DMS79 (cell line): ENCODE measurements at regions not wholly inside any gene's neighbourhood (a gene's known extent, or its start where the extent isn't known, plus 50 kb on each side); places are given as distances from the start of the nearest gene placed in this dataset.
"Not testable (repeated sequence)": the region's sequence is repeated elsewhere in the genome, so short reads cannot be mapped to it uniquely, and the experiment has no call there.

ENCODE experiments used
- DNase-seq: peaks from one replicate; lab custom pipeline; 2025; lab: John Stamatoyannopoulos, UW

GRCh38 chr1:172918478-172918877, 132.3 kb downstream of the TNFSF18 start:
- no peak for DNase-seq

- DNase-seq: no peak
These were observed 124.7 kb downstream of the TNFSF18 start for GRCh38 chr1:172926070-172926469.

- no peak for DNase-seq
These were observed 122.3 kb downstream of the TNFSF18 start for GRCh38 chr1:172928412-172928811.

- no peak for DNase-seq
These were observed 121.7 kb downstream of the TNFSF18 start for GRCh38 chr1:172929006-172929405.

GRCh38 chr1:172930142-172930541, 120.6 kb downstream of the TNFSF18 start:
- DNase-seq: no peak

- no peak for DNase-seq
These were observed 119.4 kb downstream of the TNFSF18 start for GRCh38 chr1:172931340-172931739.

GRCh38 chr1:172931761-172932160, 119.0 kb downstream of the TNFSF18 start:
- no peak for DNase-seq

GRCh38 chr1:172932981-172933380, 117.8 kb downstream of the TNFSF18 start:
- no peak for DNase-seq

GRCh38 chr1:172934417-172934762, 116.4 kb downstream of the TNFSF18 start:
- no peak for DNase-seq

GRCh38 chr1:172935062-172935592, 115.6 kb downstream of the TNFSF18 start:
- no peak for DNase-seq

- no peak for DNase-seq
These were observed 114.6 kb downstream of the TNFSF18 start for GRCh38 chr1:172936088-172936645.

GRCh38 chr1:172938681-172939080, 112.1 kb downstream of the TNFSF18 start:
- DNase-seq: no peak

GRCh38 chr1:172939475-172939874, 111.3 kb downstream of the TNFSF18 start:
- DNase-seq: no peak

GRCh38 chr1:172940174-172940855, 110.4 kb downstream of the TNFSF18 start:
- no peak for DNase-seq

GRCh38 chr1:172941471-172941870, 109.3 kb downstream of the TNFSF18 start:
- DNase-seq: no peak

GRCh38 chr1:172941945-172942344, 108.8 kb downstream of the TNFSF18 start:
- DNase-seq: no peak

GRCh38 chr1:172943138-172943537, 107.6 kb downstream of the TNFSF18 start:
- not testable (repeated sequence) for DNase-seq

GRCh38 chr1:172944931-172945330, 105.8 kb downstream of the TNFSF18 start:
- no peak for DNase-seq

GRCh38 chr1:172946814-172947507, 103.8 kb downstream of the TNFSF18 start:
- DNase-seq: no peak

- no peak for DNase-seq
These were observed 102.3 kb downstream of the TNFSF18 start for GRCh38 chr1:172948457-172948856.

GRCh38 chr1:172949096-172949495, 101.6 kb downstream of the TNFSF18 start:
- no peak for DNase-seq

- no peak for DNase-seq
These were observed 100.2 kb downstream of the TNFSF18 start for GRCh38 chr1:172950528-172950927.

- DNase-seq: no peak
These were observed 98.9 kb downstream of the TNFSF18 start for GRCh38 chr1:172951730-172952365.
